CD4-positive, alpha-beta T cell treated with Interleukin-6 for 4 hours (primary cell): ENCODE measurements at regions not wholly inside any gene's neighbourhood (a gene's known extent, or its start where the extent isn't known, plus 50 kb on each side); places are given as distances from the start of the nearest gene placed in this dataset.
"Not testable (repeated sequence)": the region's sequence is repeated elsewhere in the genome, so short reads cannot be mapped to it uniquely, and the experiment has no call there.

Experiments used
- DNase-seq: peaks from one replicate; pipeline ENCODE4 v3.0.0-alpha.2; 2020; ENCODE audit warnings: mixed read lengths

DNA sequence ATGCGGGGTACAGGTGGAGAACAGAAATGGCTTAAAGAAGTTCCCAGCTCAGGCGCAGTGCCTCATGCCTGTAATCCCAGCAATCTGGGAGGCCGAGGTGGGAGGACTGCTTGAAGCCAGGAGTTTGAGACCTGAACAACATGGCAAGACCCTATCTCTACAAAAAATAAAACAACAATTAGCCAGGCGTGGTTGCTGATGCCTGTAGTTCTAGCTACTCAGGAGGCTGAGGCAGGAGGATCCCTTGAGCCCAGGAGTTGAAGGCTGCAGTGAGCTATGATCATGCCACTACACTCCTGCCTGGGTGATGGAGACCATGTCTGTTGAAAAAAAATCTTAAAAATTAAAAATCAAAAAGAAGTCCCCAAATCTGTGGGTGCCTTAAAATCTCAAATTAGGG is 228.3 kb upstream of the WSB1 start:
- DNase-seq: no peak

DNA sequence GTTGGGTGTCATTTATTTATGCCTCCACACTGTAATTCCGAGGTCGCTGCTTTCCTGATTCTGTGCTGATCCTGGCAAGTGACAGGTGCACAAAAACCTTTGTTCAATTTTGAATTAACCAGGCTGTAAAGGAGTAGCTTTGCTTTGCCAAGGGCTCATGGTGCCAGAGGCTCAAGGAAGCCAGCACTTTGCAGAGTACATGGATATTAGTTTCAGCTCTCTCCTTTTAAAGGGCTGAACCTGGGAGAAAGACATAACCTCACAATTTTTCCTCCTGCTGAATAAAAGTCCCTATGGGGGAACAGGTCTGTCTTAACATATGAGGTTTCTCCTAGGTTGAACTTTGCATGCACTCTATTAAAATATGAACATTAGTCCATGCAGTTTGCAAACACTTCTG is 227.6 kb upstream of the WSB1 start:
- DNase-seq: no peak

DNA sequence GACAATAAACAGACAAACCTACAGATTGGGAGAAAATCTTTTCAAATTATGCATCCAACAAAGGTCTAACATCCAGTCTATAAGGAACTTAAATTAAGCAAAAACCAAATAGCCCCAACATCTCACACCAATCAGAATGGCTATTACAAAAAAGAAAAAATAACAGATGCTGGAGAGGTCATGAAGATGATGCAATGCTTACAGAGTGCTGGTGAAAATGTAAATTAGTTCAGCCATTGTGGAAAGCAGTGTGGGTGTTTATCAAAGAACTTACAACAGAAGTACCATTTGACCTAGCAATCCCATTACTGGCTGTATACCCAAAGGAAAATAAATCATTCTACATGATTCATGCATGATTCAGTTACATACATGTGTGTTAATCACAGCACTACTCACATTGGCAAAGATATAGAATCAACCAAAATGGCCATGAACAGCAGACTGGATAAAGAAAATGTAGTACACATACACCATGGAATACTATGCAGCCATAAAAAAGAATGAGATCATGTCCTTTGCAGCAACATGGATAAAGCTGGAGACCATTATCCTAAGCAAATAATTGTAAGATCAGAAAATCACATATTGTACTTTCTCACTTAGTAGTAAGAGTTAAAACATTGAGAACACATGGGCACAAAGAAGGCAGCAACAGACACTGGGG is 223.9 kb upstream of the WSB1 start:
- DNase-seq: no peak

DNA sequence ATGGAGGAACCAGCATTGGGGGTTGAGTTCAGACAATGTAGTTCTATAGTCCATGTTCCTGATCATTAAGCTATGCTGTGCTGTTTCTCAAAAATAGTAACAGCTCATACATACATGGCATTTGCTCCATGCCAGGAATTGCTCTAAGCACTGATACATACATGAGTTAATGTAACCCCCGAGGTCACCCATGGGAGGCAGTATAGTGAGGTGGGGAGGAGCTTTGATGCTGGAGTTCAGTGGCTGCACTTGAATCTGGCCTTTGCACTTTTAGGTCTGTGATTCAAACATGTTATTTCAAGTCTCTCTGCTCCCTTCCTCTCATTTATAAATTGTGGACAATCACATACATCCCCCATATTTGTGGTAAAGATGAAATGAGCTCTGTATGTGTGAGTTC is 223.1 kb upstream of the WSB1 start:
- DNase-seq: no peak

DNA sequence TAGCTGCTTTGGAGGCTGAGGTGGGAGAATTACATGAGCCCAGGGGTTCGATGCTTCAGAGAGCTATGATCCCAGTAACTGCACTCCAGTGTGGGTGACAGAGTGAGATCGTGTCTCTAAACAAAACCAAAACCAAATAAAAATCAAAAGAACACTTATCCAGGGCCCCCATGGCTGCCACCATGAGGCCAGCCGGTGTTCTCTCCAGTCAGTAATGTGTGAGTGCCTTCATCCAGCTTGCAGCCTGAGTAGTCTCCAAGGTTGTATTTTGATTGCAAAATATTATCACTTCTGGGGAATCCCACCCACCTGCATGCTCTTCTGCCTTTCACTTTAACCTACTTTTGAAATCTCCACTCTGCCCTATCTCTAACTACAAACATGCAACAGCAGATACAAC is 221.0 kb upstream of the WSB1 start:
- DNase-seq: no peak

DNA sequence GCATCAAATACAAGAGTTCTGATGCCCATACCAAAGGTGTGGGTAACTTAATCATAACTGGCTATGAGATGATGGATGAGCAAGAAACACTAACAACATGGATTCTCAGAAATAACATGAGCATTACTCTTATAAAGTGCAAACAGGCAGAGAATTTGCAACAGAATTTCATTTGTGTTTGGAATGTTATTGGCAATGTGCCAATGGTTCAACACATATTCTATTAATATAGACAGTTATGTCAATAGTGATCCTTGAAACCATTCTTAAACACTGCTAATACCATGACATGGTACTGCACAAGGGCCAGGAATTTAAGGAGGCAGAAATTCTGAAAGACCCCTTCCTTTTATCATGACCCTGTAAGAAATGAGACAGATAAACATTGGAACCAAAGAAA is 217.1 kb upstream of the WSB1 start:
- DNase-seq: no peak

DNA sequence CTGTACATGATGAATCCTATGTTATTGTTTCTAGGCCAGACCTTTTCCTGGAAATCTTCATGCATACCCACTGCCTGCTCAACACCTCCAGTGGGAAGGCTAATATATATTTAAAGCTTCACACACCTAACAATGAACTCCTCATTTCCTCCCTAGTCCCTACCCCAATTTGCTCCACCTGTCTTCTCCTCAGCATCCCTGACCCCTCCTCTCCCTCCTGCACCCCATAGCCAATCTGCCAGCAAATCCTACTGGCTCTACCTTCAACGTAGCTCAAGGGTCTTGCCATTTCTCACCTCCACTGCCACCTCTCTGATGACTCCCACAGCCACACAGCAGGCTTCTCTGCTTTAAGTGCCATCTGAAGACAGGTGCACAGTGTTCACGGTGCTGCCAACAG is 215.6 kb upstream of the WSB1 start:
- no peak for DNase-seq

DNA sequence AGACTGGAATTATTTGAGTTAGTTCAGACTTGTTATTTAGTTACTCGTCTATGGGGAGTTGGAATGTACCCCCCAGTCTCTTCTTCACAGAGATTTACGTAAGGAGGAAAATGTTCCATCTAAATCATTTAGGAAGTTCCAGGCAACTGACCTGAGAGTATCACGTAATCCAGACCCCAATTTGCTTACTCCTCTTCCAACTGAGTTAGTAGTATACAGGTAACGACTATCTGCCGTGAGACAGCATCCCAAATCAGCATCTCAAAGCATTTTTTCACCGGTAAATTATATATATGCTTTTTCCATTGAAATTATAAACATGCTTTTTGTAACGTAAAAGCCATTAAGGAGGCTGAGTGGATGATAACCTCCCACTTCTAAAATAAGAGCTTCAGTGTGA is 214.3 kb upstream of the WSB1 start:
- no peak for DNase-seq

DNA sequence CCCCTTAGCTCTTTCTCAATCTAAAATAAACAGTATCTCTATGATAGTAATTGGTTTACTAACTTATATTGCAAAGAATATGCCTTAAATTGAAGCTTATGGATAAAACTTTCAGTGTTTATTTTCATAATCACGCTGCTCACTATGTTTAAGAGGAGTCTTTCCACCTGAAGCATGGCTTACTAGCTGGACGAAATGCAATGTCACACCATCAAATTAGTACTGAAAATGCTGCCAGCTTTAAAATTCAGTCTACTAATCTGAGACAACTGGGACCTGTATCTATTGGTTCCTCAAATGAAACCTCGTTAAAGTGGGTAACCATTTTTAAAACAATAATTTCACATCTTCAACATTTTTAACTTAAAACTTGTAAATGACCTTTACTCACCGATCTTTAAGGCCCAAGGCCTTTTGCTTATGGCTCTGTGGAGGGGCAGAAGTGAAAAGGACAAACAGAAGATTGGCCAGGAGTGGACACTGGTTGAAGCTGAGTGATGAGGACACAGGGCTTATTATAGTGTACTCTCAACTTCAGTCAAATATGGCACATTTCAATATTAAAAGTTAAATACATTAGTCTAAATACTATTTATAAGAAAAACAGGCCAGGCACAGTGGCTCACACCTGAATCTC is 212.8 kb upstream of the WSB1 start:
- DNase-seq: no peak

DNA sequence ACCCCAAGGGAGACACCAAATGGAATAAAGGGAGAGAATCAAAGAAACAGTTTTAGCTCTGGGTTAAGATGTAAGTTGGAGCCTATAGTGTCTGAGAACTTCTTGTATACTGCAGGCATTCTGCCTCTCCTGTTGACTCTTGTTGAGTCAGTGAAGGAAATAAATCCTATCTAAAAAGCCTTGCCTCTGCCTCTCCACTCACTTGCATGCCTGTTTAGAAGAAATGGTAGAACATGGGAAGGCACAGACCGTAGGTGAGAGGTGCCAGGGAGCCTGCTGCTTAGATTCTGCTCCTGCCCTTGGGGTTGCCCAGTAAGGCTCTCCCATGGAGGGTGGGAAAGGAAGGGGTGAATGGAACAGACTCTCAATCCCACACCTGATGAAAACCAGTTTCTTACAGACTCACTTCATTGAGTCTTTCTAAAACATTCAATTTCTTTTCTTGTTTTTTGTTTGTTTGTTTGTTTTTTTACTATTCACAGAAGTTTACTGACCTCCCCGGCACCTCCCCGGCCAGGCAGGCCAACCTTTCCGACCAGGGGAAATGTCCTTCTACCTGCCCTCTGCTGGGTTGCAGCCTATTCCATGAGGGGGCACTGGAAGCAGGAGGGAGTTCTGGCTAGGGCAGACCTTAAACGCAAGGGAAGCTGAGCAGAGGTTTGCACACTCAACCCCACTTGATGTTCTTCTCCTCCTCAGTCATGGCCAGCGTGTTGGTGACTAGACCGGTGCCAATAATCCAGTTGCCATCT is 211.7 kb upstream of the WSB1 start:
- DNase-seq: no peak

DNA sequence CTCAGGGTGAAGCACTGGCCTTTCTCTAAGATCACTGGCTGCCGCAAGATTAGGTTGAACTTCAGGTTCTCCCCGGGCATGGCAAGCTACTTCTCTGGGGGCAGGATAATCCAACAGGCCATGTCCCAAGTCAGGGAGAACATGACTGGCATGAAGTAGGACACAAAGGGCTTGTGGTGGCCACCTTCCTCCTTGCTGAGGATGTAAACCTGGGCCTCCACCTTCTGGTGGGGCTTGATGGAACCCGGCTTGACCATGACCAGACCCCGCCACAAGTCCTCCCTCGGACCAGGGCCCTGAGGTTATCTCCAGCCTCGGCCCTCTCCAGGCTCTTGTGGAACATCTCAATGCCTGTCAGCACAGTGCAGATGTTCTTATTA is 211.1 kb upstream of the WSB1 start:
- no peak for DNase-seq

DNA sequence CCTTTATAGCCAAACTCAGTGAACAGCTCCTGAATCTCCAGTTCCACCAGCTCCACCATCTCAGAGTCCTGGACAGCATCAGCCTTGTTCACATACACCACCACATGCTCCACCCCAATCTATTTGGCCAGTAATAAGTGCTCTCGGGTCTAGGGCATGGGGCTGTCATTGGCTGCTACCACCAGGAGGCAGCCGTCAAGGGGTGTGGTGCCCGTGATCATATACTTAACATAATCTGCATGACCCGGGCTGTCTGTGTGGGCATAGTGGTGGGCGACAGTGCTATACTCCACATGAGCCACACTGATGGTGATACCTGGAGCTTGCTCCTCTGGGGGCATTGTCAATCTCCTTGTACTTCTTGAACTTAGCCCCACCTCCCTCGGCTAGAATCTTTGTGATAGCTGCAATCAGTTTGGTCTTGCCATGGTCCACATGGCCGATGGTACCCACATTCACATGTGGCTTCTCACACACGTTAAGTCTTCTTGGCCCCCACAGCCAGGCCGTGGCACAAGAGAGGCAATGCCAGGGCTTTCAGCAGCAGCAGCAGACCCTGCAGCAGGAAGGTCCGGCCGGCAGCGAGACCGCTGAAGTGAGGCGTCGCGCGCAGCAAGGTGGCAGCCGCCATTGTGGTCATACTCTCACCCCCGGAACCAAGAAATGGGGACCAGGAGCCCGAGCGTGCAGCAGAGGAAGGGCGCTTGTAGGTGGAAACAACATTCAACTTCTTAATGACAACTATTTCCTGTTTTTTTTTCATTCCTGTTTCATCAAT is 210.3 kb upstream of the WSB1 start:
- DNase-seq: no peak

DNA sequence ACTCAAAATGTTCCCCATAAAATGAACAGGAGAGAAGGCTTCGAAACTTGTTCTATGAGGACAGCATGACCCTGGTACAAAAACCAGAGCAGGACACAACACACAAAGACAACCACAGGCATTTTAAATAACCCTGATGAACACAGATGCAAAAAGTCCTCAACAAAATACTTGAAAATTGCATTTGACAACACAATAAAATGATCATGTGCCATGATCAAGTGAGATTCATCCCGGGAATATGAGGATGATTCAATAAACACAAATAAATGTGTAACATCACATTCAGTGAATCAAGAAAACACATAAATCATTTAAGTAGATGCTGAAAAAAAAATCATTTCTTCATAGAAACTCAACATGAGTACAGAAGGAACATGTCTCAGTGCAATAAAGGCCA is 208.4 kb upstream of the WSB1 start:
- DNase-seq: no peak

DNA sequence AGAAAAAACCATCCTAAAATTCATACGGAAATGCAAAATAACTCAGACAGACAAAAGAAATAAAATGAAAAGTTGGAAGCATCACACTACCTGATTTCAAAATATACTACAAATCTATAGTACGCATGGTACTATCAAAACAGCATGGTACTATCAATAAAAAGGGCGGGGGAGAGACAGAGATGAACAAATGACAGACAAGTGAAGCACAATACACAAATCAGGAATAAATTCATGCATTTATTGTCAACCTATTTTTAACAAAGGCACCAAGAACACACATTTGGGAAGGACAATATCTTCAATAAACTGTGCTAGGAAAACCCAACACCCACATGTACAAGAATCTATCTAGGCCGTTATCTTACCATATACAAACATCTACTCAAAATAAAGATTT is 207.4 kb upstream of the WSB1 start:
- no peak for DNase-seq

DNA sequence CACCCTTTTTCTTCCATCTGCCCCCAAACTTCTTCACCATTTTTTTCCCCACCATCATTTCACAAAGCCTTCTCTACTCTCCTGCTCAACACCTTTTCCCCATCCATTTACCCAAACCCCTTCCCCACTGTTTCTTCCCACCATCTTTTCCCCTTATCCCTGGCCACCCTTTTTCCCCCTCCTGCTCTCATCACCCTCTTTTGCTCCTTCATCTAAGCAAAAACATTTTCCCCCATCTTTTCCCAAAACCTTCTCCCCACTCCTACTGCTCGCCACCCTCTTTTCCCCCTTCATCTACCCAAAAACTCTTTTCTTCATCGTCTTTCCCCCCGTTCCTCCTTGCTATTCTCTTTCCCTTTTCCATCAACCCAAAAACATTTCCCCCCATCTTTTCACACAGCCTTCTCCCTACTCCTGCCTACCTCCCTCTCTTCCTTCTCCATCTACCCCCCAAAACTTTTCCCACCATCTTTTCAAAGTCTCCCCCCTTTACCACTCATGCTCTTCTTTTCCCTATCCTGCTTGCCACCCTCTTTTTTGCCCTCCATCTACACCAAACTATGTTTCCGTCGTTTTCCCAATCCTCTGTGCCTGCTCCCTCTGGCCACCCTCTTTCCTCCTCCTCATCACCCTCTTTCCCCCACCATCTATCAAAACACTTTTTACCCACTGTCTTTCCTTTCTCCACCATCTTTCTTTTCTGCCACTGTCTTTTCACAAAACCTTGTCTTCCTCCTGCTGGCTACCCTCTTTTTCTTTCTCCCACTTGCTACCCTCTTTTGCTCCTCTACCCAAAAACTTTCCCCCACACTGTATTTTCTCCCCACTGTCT is 205.8 kb upstream of the WSB1 start:
- no peak for DNase-seq

DNA sequence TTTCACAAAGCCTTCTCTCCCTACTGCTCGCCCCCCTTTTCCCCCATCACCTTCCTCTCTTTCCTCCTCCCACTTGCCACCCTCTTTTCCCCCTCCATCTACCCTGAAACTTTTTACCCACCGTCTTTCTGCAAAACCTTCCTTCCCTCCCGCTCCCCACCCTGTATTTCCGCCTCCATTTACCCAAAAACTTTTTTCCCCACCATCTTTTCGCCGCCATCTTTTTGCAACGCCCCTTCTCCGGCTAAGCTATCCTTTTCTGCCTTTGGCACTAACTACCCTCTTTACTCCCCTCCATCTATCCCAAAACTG is 205.2 kb upstream of the WSB1 start:
- DNase-seq: no peak

DNA sequence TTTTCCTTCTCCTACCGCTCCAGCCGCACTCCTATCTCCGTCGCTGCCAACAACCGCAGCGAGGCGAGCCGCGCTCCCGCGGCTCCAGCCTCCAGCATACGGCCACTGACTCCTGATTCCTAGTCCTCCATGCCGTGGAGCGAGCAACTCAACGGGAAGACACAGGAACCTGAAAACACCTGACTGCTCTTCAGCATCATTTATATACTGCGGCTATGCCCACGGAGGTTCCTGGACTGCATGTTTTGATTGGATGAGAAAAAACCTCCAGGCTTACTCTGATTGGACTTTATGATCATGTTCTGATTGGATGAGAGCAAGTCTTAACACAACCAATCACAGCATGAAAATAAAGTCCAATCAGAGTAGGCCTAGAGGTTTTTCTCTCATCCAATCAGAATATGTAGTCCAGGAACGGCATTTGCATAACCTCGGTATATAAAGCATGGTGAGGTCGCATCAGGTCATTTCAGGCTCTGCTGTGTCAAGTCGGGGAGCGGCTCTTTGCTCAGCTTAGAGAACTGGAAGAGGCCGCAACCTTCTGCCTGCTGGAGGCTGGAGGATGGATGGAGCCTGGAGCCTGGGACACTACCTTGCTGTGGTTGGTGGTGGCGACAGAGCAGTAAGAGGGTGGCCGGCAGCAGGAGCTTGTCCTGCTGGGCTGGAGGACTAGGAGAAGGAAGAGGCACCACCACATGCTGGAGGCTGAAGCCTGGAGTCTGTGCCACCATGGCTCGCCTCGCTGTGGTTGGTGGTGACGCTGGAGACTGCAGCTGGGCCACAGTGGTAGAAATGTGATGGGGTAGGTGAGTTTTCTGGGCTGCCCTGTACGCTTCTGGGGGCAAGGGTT is 204.6 kb upstream of the WSB1 start:
- DNase-seq: not testable (repeated sequence)

DNA sequence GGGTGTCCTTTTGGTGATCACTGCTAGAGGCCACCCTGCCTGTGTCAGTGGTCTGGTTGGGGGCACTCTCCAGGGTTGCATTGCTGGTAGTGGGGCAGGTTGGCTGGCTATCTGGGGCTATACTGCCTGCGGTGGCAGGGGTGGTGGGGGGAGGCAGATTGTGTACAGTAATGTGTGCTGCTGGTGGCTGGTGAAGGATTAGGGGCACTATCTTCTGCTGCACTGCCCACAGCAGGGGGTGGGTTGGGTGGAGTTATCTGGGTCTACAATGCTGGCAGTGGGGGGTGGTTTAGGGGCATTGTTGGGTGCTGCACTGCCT is 204.0 kb upstream of the WSB1 start:
- DNase-seq: no peak

DNA sequence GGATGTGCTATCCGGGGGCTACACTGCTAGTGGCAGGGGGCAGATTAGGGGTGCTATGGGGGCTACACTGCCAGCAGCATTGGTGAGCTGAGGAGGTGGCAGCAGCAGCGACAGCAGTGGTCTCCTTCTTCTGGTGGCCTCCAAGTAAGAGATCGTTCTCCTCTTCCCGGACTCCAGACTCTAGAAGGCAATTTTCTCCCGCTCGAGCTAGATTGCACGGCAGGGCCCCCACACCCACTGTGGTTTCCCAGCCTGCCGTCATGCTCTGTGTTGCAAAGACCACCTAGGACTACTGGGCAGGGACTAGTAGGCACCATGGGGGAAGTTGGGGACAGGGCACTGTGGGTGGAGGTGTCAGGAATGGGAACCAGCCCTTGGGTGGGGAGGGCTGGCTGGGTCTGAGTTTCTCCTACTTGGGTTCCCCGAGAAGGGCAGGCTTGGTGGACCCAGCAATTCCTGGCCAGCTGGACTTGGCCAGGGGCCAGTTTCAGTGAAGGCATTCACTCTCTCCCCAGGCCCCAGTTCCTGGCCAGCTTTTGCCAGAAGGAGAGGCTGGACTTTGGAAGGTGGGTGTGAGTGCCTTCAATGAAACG is 203.4 kb upstream of the WSB1 start:
- not testable (repeated sequence) for DNase-seq

DNA sequence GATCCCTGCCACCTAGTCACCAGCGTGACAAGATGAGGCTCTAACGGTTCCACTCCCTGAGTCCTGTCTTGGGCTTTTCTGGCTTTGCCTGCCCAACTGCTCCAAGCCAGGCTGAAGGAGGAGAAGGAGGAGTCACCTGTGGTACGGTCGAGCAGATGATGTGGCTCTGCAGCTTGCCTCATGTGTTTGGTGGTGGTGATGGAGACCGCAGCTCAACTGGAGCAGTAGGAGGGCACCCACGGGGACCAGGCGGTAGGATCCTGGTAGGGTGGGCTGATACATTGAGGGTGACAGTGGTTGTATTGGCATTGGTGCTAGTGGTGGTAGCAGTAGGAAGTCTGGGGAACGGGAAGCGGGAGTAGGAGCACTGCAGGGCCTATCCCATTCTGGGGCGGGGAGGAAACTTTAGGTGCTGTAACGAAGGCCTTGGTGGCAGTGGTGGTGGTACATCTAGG is 202.8 kb upstream of the WSB1 start:
- no peak for DNase-seq

DNA sequence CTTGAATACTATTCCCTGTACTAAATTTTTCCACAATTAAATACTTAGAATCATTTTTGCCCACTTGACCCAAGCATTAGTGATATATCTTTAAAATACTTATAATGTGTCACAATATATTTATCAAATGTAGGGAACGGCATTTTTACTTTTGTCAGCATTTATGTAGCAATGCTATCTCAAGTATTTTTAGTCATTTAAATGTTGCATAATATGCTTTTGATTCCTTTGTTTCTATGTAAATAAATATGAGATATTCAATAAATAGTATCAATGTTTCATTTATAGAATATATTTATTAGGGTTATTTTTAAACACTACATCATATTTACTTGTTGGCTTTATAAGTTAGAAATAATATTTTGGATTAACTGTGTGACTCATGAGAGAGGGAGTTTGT is 199.7 kb upstream of the WSB1 start:
- not testable (repeated sequence) for DNase-seq

DNA sequence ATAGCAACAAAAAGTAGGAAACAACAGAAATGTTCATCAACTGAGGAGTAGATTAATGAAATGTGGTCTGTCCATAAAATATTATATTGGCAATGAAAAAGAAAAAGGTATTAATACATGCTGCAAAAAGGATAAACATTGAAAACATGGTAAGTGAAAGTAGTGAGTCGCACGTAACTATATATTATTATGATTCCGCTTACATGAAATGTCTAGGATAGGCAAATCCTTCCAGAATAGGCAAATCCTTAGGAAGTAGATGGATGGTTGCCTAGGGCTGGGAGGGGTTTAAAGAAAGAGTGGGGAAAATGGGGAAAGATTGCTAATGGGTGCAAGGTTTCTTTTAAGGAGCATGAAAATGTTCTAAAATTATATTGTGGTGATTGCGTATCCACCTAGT is 198.1 kb upstream of the WSB1 start:
- not testable (repeated sequence) for DNase-seq
